ENCODE measurements at regions not wholly inside any gene's neighbourhood (a gene's known extent, or its start where the extent isn't known, plus 50 kb on each side); places are given as distances from the start of the nearest gene placed in this dataset.
"Not testable (repeated sequence)": the region's sequence is repeated elsewhere in the genome, so short reads cannot be mapped to it uniquely, and the experiment has no call there.

- intact Hi-C loops (cut with DNase I; ENCODE audit: low total_unique reads) = no loop called here
These were observed 240.2 kb upstream of the GLRA1 start for GRCh38 chr5:152164860-152165259.

GRCh38 chr5:152159894-152160293 lies 235.2 kb upstream of the GLRA1 start:
- H3K27ac ChIP-seq; intact Hi-C loops (cut with DNase I; ENCODE audit: low total_unique reads); H3K9me3 ChIP-seq; H3K27me3 ChIP-seq (replicated peaks in 1 of 7); H3K36me3 ChIP-seq; DNase-seq; H3K4me3 ChIP-seq; H3K4me1 ChIP-seq: not testable (repeated sequence)
- WGBS, 5 donors = 45 to 63% (median 58%) methylated on average over 3 to 4 of the region's 4 CpGs

More at GRCh38 chr5:152164860-152165259, 240.2 kb upstream of the GLRA1 start:
- no peaks in the 10 kb centered on the region for H3K4me1 ChIP-seq
- TF ChIP-seq CTCF (IDR thresholded peaks at IDR 0.05 in 8 of 11, conservative IDR thresholded peaks at IDR 0.05 in 3 of 11) (no peak), POLR2A (IDR thresholded peaks at IDR 0.05) (no peak), POLR2AphosphoS5 (IDR thresholded peaks at IDR 0.05) (no peak)
- no peak overlapping the region for H3K27ac ChIP-seq
- 58 to 81% (median 65%) methylated on average over 2 of the region's 2 CpGs for WGBS, 5 donors
- no peak overlapping the region for H3K4me3 ChIP-seq
- no peak for DNase-seq
- H3K27me3 ChIP-seq (replicated peaks in 1 of 7) = peaks cover 0 to 3% (median 0%) of the 10 kb centered on the region in 7 donors
- H3K36me3 ChIP-seq = no peaks in the 10 kb centered on the region
- no peaks in the 10 kb centered on the region for H3K9me3 ChIP-seq

DNA sequence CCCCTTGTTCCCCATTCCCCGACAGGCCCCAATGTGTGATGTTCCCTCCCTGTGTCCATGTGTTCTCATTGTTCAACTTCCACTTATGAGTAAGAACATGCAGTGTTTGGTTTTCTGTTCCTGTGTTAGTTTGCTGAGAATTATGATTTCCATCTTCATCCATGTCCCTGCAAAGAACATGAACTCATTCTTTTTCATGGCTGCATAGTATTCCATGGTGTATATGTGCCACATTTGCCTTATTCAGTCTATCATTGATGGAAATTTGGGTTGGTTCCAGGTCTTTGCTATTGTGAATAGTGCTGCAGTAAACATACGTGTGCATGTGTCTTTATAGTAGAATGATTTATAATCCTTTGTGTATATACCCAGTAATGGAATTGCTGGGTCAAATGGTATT lies 229.8 kb upstream of the GLRA1 start:
- intact Hi-C loops (cut with DNase I; ENCODE audit: low total_unique reads); H3K4me3 ChIP-seq; DNase-seq; H3K27ac ChIP-seq; H3K4me1 ChIP-seq; H3K27me3 ChIP-seq (replicated peaks in 1 of 7); H3K36me3 ChIP-seq: not testable (repeated sequence)
- 86 to 94% (median 92%) methylated on average over 2 of the region's 2 CpGs for WGBS, 5 donors
- peaks cover 0 to 14% (median 3%) of the 10 kb centered on the region in 8 donors for H3K9me3 ChIP-seq

DNA sequence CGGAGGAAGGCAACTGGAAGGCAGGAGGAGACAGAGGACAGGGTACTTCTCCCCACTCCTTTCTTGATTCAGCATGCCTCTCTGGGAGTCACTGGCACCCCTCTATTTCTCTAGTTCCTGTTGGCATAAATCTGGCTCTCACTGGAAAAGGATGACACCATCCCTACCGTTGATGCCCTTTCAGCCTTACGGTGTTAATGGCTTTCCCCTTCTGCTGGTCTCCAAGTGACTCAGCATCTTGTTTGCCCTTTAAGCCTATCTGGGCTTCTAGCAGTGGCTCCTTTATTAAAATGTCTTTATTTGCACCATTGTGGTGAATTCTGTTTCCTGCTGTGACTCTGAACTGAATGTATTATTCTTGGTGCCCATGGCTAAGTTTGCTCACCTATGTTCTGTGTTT lies 227.3 kb upstream of the GLRA1 start:
- Histone ChIP-seq H3K4me1 (no peaks in the 10 kb centered on the region), H3K27me3 (replicated peaks in 1 of 7) (no peaks in the 10 kb centered on the region), H3K27ac (no peak overlapping the region), H3K4me3 (no peak overlapping the region), H3K36me3 (no peaks in the 10 kb centered on the region), H3K9me3 (peaks cover 0 to 14% (median 3%) of the 10 kb centered on the region in 8 donors)
- TF ChIP-seq POLR2A (IDR thresholded peaks at IDR 0.05) (no peak), POLR2AphosphoS5 (IDR thresholded peaks at IDR 0.05) (no peak), CTCF (IDR thresholded peaks at IDR 0.05 in 8 of 11, conservative IDR thresholded peaks at IDR 0.05 in 3 of 11) (no peak)
- intact Hi-C loops (cut with DNase I; ENCODE audit: low total_unique reads) = no loop called here
- no peak for DNase-seq
- WGBS, 5 donors = 72 to 83% (median 75%) methylated on average over 3 of the region's 3 CpGs

GRCh38 chr5:152151113-152151512 lies 226.5 kb upstream of the GLRA1 start:
- no peaks in the 10 kb centered on the region for H3K4me1 ChIP-seq
- 60 to 80% (median 66%) methylated on average over 4 of the region's 4 CpGs for whole genome bisulfite sequencing, 5 donors
- H3K9me3 ChIP-seq = peaks cover 0 to 14% (median 3%) of the 10 kb centered on the region in 8 donors
- no peak overlapping the region for H3K4me3 ChIP-seq
- no peak for TF ChIP-seq CTCF (IDR thresholded peaks at IDR 0.05 in 8 of 11, conservative IDR thresholded peaks at IDR 0.05 in 3 of 11)
- no peak for TF ChIP-seq POLR2AphosphoS5 (IDR thresholded peaks at IDR 0.05)
- no peak for TF ChIP-seq POLR2A (IDR thresholded peaks at IDR 0.05)
- no peaks in the 10 kb centered on the region for H3K36me3 ChIP-seq
- no peak for DNase-seq
- no peak overlapping the region for H3K27ac ChIP-seq
- intact Hi-C loops (cut with DNase I; ENCODE audit: low total_unique reads) = no loop called here
- H3K27me3 ChIP-seq (replicated peaks in 1 of 7) = no peaks in the 10 kb centered on the region
